ENCODE measurements at regions not wholly inside any gene's neighbourhood (a gene's known extent, or its start where the extent isn't known, plus 50 kb on each side); places are given as distances from the start of the nearest gene placed in this dataset.

- TF ChIP-seq CTCF (IDR thresholded peaks at IDR 0.05) = no peak
- no peak for TF ChIP-seq EP300 (IDR thresholded peaks at IDR 0.05)
- TF ChIP-seq POLR2A (IDR thresholded peaks at IDR 0.05) = no peak
These were observed 272.8 kb downstream of the TLE3 start for GRCh38 chr15:69824877-69825406.
